ENCODE measurements at regions not wholly inside any gene's neighbourhood (a gene's known extent, or its start where the extent isn't known, plus 50 kb on each side); places are given as distances from the start of the nearest gene placed in this dataset.

- no peak overlapping the region for H3K4me2 ChIP-seq
- H3K4me3 ChIP-seq (ENCODE audit: low read depth in 2 of 2, low read length in 1 of 2), result no peak overlapping the region
- no peak overlapping the region for H2AFZ ChIP-seq (ENCODE audit: low read depth)
- POLR2A ChIA-PET, result no interaction called here
- H3K9me3 ChIP-seq, result no peaks in the 10 kb centered on the region
- no peaks in the 10 kb centered on the region; a peak in 1 of 4 replicates for H3K4me1 ChIP-seq (ENCODE audit: control insufficient read depth in 1 of 2, insufficient read depth in 2 of 2, low read depth in 1 of 2, low read length in 1 of 2)
- TF ChIP-seq TEAD4 (IDR thresholded peaks at IDR 0.05; ENCODE audit: borderline replicate concordance, insufficient read depth) (no peak), SMC3 (IDR thresholded peaks at IDR 0.05; ENCODE audit: low read depth, low read length) (no peak), RXRA (IDR thresholded peaks at IDR 0.05; ENCODE audit: borderline replicate concordance, low read depth) (no peak), MXI1 (IDR thresholded peaks at IDR 0.05; ENCODE audit: low read depth, low read length) (no peak), NFIC (IDR thresholded peaks at IDR 0.05; ENCODE audit: borderline replicate concordance) (no peak), YY1 (IDR thresholded peaks at IDR 0.05; ENCODE audit: low read depth) (no peak), TAF1 (IDR thresholded peaks at IDR 0.05; ENCODE audit: borderline replicate concordance, low read depth, low read length) (no peak), EZH2phosphoT487 (IDR thresholded peaks at IDR 0.05; ENCODE audit: borderline replicate concordance, low read depth) (no peak), RAD21 (IDR thresholded peaks at IDR 0.05; ENCODE audit: low read length) (no peak), ELF1 (IDR thresholded peaks at IDR 0.05) (no peak), USF1 (IDR thresholded peaks at IDR 0.05; ENCODE audit: borderline replicate concordance, low read depth) (no peak), JUND (IDR thresholded peaks at IDR 0.05) (no peak), NRF1 (IDR thresholded peaks at IDR 0.05; ENCODE audit: low read depth, low read length) (no peak)
- no peak overlapping the region for H3K27ac ChIP-seq (ENCODE audit: low read depth in 2 of 2, low read length in 1 of 2)
- H3K9me2 ChIP-seq, result no peaks in the 10 kb centered on the region
- H3K27me3 ChIP-seq (ENCODE audit: insufficient read depth), result no peaks in the 10 kb centered on the region
- no peak overlapping the region for H3K9ac ChIP-seq
- CTCF ChIA-PET, result no interaction called here
- no peaks in the 10 kb centered on the region for H4K20me1 ChIP-seq (ENCODE audit: insufficient read depth)
- DNase-seq, result no peak
- 81% methylated on average over 2 of the region's 2 CpGs for WGBS (ENCODE audit: low lambda C conversion rate)
- no peaks in the 10 kb centered on the region for H3K79me2 ChIP-seq (ENCODE audit: insufficient read depth)
- H3K36me3 ChIP-seq (replicated peaks in 1 of 2; ENCODE audit: control insufficient read depth in 1 of 2, insufficient read depth in 2 of 2, low read length in 1 of 2), result no peaks in the 10 kb centered on the region
- H3F3A ChIP-seq (replicated peaks; ENCODE audit: insufficient read depth), result no peaks in the 10 kb centered on the region
Measured at GRCh38 chr4:123342498-123342897, 54.1 kb upstream of the SPRY1 start.

GRCh38 chr4:123343400-123344041, 53.1 kb upstream of the SPRY1 start:
- Histone ChIP-seq H3K9ac (no peak overlapping the region), H3K4me3 (ENCODE audit: low read depth in 2 of 2, low read length in 1 of 2) (no peak overlapping the region), H3F3A (replicated peaks; ENCODE audit: insufficient read depth) (no peaks in the 10 kb centered on the region), H4K20me1 (ENCODE audit: insufficient read depth) (no peaks in the 10 kb centered on the region), H3K27me3 (ENCODE audit: insufficient read depth) (no peaks in the 10 kb centered on the region), H3K4me1 (ENCODE audit: control insufficient read depth in 1 of 2, insufficient read depth in 2 of 2, low read depth in 1 of 2, low read length in 1 of 2) (no peaks in the 10 kb centered on the region; a peak in 1 of 4 replicates), H3K4me2 (no peak overlapping the region), H2AFZ (ENCODE audit: low read depth) (no peak overlapping the region), H3K27ac (ENCODE audit: low read depth in 2 of 2, low read length in 1 of 2) (no peak overlapping the region), H3K36me3 (replicated peaks in 1 of 2; ENCODE audit: control insufficient read depth in 1 of 2, insufficient read depth in 2 of 2, low read length in 1 of 2) (no peaks in the 10 kb centered on the region), H3K79me2 (ENCODE audit: insufficient read depth) (no peaks in the 10 kb centered on the region), H3K9me2 (no peaks in the 10 kb centered on the region), H3K9me3 (no peaks in the 10 kb centered on the region)
- CTCF ChIA-PET, result interaction anchor here (0.6 kb wide), 1 partner anchor 25 kb away, joined by 3 read pairs; no protein-coding TSS in a partner anchor
- POLR2A ChIA-PET, result no interaction called here
- TF ChIP-seq TEAD4 (IDR thresholded peaks at IDR 0.05; ENCODE audit: borderline replicate concordance, insufficient read depth), result no peak
- TF ChIP-seq MAX (IDR thresholded peaks at IDR 0.05; ENCODE audit: low read depth), result no peak
- TF ChIP-seq USF1 (IDR thresholded peaks at IDR 0.05; ENCODE audit: borderline replicate concordance, low read depth), result no peak
- no peak for TF ChIP-seq FOSL2 (IDR thresholded peaks at IDR 0.05; ENCODE audit: borderline replicate concordance, low read depth)
- no peak for TF ChIP-seq EZH2phosphoT487 (IDR thresholded peaks at IDR 0.05; ENCODE audit: borderline replicate concordance, low read depth)
- no peak for TF ChIP-seq SIN3A (IDR thresholded peaks at IDR 0.05; ENCODE audit: borderline replicate concordance, low read depth, low read length)
- no peak for TF ChIP-seq FOXM1 (IDR thresholded peaks at IDR 0.05; ENCODE audit: low read depth)
- 91% methylated on average over 13 of the region's 13 CpGs for WGBS (ENCODE audit: low lambda C conversion rate)
- no peak for DNase-seq

Measured in SK-N-SH (cell line).